Adipocyte (in vitro differentiated cells): ENCODE measurements at regions not wholly inside any gene's neighbourhood (a gene's known extent, or its start where the extent isn't known, plus 50 kb on each side); places are given as distances from the start of the nearest gene placed in this dataset.
A peak's percentile ranks its signal among the peaks of the same experiment; 100 is the strongest.

Experiments
- DNase-seq: peaks from one replicate; pipeline ENCODE4 v3.0.0-alpha.2; 2015; ENCODE audit warnings: low read depth
- H3K27me3 ChIP-seq: replicated peaks from 2 replicates; pipeline ENCODE4 v1.7.0; 2013; ENCODE audit warnings: mild to moderate bottlenecking, low read length, moderate library complexity; ENCODE audit not compliant: control insufficient read depth, insufficient read depth
- H3K36me3 ChIP-seq: 2 replicates; pipeline ENCODE4 v1.7.0; 2013; ENCODE audit warnings: low read length, mild to moderate bottlenecking, moderate library complexity; ENCODE audit not compliant: control insufficient read depth, insufficient read depth, severe bottlenecking
- H3K4me1 ChIP-seq: 2 replicates; pipeline ENCODE4 v1.7.0; 2013; ENCODE audit warnings: mild to moderate bottlenecking, low read length, moderate library complexity; ENCODE audit not compliant: control insufficient read depth, insufficient read depth
- H3K4me3 ChIP-seq: 2 replicates; pipeline ENCODE4 v1.7.0; 2013; ENCODE audit warnings: mild to moderate bottlenecking, low read length, moderate library complexity
- H3K9ac ChIP-seq: 2 replicates; pipeline ENCODE4 v1.7.0; 2013; ENCODE audit warnings: mild to moderate bottlenecking, low read length, moderate library complexity
- H3K9me3 ChIP-seq: 2 replicates; pipeline ENCODE4 v1.7.0; 2013; ENCODE audit warnings: mild to moderate bottlenecking, low read length, moderate library complexity; ENCODE audit not compliant: control insufficient read depth

GRCh38 chr16:8373676-8374431 lies 216.5 kb downstream of the TMEM114 start:
- no peaks in the 10 kb centered on the region for H3K36me3 ChIP-seq

GRCh38 chr16:8372141-8372540 lies 218.2 kb downstream of the TMEM114 start:
- Histone ChIP-seq H3K4me3 (no peak overlapping the region), H3K4me1 (no peaks in the 10 kb centered on the region), H3K27me3 (no peaks in the 10 kb centered on the region), H3K36me3 (no peaks in the 10 kb centered on the region), H3K9ac (no peak overlapping the region), H3K9me3 (peaks cover 2% of the 10 kb centered on the region)
- no peak for DNase-seq

More at GRCh38 chr16:8373676-8374431, 216.5 kb downstream of the TMEM114 start:
- Histone ChIP-seq H3K9ac (no peak overlapping the region), H3K9me3 (peaks cover 2% of the 10 kb centered on the region), H3K4me3 (no peak overlapping the region), H3K27me3 (no peaks in the 10 kb centered on the region), H3K4me1 (no peaks in the 10 kb centered on the region)
- no peak for DNase-seq

DNA sequence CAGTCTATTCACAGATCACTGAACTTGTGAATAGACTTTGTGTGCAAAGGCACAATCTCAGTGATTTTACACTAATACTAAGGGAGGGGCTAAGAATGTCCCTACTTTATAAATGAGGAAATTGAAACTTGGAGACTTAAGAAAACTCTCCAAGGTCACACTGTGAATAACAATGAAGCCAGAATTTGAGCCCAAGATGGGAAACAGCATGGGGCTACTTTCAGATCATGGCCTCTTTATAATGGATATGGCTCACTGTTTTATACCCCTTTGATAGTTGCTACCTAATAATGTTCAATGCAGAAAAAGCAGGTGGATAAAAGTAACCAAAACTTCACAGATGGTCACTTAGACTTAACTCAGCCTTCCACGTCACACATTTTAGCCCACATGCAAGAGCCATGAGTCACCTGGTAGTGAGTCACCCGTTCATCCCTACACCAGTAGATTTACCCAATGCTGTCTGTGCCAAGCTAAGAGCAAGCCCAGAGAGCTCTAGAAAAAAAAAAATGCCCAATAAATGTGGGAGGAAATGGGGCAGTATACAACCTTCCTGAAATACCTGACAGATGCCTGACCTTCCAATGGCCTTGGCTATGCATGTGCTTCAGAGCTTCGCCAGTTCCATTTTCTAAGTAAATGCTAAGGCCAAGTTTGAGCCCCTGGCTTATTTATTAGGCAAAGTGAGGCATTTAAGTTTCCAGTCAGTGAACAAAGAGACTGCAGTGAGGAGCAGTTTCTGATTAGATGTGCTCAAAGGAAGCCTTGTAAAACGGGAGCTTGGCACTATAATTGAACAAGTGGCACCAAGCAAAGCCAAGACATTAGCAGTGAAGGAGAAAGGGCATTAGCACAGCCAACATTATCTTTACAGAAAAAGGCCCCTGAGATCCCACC lies 219.7 kb downstream of the TMEM114 start:
- Histone ChIP-seq H3K4me3 (no peak overlapping the region), H3K27me3 (no peaks in the 10 kb centered on the region), H3K9ac (no peak overlapping the region), H3K4me1 (no peaks in the 10 kb centered on the region), H3K36me3 (no peaks in the 10 kb centered on the region), H3K9me3 (peaks cover 2% of the 10 kb centered on the region)
- no peak for DNase-seq

DNA sequence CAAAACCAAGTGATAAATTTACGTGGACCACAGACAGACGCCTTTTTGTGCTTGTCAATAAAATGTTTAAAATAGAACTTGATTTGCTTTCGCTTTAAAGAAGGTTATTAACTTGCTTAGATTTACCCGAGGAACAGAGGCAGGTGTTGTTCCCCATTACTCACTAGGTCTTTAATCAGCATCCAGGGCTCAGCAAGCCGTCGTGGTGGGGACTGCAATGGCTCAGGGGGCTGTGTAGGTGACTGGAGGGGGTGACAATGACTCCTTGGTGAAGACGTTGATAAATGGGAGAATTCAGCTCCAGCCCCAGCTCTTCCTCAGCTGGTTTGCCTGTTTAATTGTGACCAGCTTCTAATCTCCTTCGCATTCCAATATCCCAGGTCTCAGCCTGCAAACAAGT lies 231.4 kb downstream of the TMEM114 start:
- Histone ChIP-seq H3K9ac (no peak overlapping the region), H3K9me3 (no peaks in the 10 kb centered on the region), H3K36me3 (no peaks in the 10 kb centered on the region), H3K4me1 (no peaks in the 10 kb centered on the region), H3K4me3 (no peak overlapping the region), H3K27me3 (no peaks in the 10 kb centered on the region)
- DNase-seq, result no peak

DNA sequence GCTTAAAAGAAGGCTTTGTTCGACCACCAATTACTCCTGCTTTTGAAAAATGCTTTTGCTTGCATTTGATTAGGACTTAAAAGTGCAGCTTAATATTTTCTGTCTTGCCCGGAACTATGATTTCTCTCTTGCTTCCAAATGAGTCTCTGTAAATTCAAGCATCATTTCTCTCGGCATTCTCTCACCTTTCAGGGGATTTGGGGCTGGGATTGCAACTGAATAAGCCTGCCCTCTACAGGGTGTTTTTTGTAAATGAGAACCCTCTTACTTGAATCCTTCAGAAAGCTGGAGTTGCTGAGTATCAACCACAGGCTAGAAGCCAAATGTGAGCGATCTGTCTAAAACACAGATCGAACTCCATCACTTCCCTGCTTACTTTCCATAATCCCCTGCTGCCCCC lies 234.6 kb downstream of the TMEM114 start:
- Histone ChIP-seq H3K36me3 (no peaks in the 10 kb centered on the region), H3K9ac (no peak overlapping the region), H3K27me3 (no peaks in the 10 kb centered on the region), H3K9me3 (no peaks in the 10 kb centered on the region), H3K4me3 (no peak overlapping the region), H3K4me1 (no peaks in the 10 kb centered on the region)
- no peak for DNase-seq

- Histone ChIP-seq H3K9me3 (no peaks in the 10 kb centered on the region), H3K36me3 (no peaks in the 10 kb centered on the region), H3K4me1 (no peaks in the 10 kb centered on the region), H3K27me3 (no peaks in the 10 kb centered on the region), H3K4me3 (no peak overlapping the region), H3K9ac (no peak overlapping the region)
- peak; percentile 3 for DNase-seq
These were observed 244.0 kb downstream of the TMEM114 start for GRCh38 chr16:8346294-8346693.

DNA sequence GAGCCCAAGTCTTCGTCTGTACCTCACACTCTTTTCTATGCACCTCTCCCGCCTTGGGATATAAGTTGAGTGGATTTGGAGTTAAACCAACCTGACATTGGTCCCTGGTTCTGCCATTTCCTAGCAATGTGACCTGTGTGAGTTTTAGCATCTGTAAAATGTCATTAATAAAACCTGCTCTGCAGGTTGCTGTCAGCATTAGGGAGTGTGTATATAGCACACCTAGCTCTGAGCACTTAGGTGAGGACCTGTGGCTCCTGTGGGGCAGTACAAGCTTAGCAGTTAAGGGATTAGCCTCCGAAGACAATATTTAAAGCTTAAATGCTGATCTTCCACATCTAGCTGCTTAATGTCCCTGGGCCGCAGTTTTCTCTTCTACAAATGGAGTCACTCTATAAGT lies 248.0 kb downstream of the TMEM114 start:
- Histone ChIP-seq H3K36me3 (no peaks in the 10 kb centered on the region), H3K4me1 (no peaks in the 10 kb centered on the region), H3K4me3 (no peak overlapping the region), H3K27me3 (no peaks in the 10 kb centered on the region), H3K9ac (no peak overlapping the region), H3K9me3 (no peaks in the 10 kb centered on the region)
- DNase-seq, result no peak

DNA sequence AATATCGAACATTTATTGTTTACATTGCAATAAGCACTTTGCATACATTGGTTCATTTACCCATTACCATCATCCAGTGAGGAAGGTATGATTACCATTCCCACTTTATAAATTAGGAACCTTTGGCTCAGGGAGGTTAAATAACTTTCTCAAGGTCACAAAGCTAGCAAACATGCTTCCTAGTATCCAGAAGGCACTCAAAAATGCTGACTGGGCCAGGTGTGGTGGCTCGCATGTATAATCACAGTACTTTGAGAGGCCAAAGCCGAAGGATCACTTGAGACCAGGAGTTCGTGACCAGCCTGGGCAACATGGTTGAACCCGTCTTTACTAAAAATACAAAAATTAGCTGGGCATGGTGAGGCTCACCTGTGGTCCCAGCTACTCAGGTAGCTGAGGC lies 259.6 kb downstream of the TMEM114 start:
- Histone ChIP-seq H3K4me3 (no peak overlapping the region), H3K36me3 (no peaks in the 10 kb centered on the region), H3K4me1 (no peaks in the 10 kb centered on the region), H3K27me3 (no peaks in the 10 kb centered on the region), H3K9me3 (peaks cover 3% of the 10 kb centered on the region), H3K9ac (no peak overlapping the region)
- DNase-seq, result no peak

DNA sequence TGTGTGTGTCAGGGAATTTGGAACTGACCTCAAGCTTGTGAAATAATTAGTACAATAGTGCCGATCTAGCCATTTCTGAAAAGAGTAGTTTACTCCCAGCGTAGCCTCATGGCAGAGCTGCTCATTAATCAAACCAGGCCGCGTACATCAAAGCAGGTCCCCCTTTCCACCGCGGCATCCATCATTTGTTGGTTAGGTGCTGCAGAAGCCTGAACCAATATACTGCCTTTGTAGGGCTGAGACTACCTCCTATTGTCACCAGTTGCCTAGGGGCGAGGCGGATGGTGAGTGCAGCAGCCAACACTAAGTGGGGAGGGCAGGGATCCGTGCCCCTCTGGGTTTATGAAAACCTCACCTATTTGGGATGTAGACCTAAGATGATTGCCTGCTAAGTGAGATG lies 264.1 kb downstream of the TMEM114 start:
- no peaks in the 10 kb centered on the region for H3K36me3 ChIP-seq
- H3K27me3 ChIP-seq, result no peaks in the 10 kb centered on the region
- H3K4me3 ChIP-seq, result no peak overlapping the region
- no peak overlapping the region for H3K9ac ChIP-seq
- DNase-seq, result no peak
- no peaks in the 10 kb centered on the region for H3K4me1 ChIP-seq
- peaks cover 3% of the 10 kb centered on the region for H3K9me3 ChIP-seq

DNA sequence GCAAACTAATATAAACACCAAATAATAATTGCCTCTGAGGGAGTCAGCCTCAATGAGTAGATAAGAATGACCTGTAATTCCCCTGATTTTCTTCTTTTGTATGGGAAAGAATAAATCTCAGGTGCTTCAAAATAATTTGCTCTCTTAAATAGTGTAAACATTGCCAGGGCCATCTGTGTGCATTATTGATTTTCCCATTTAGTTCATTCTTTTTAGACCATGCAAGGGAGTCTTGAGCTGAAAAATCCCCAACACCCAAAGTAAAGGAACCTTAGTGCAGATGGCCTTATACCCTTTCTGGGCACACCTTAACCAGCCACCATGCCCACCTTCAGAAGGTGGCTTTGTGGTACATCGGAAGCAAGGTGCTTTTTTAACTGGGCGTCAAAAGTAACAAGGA lies 267.2 kb downstream of the TMEM114 start:
- Histone ChIP-seq H3K9me3 (peaks cover 3% of the 10 kb centered on the region), H3K36me3 (no peaks in the 10 kb centered on the region), H3K27me3 (no peaks in the 10 kb centered on the region), H3K4me3 (no peak overlapping the region), H3K4me1 (no peaks in the 10 kb centered on the region), H3K9ac (no peak overlapping the region)
- no peak for DNase-seq

DNA sequence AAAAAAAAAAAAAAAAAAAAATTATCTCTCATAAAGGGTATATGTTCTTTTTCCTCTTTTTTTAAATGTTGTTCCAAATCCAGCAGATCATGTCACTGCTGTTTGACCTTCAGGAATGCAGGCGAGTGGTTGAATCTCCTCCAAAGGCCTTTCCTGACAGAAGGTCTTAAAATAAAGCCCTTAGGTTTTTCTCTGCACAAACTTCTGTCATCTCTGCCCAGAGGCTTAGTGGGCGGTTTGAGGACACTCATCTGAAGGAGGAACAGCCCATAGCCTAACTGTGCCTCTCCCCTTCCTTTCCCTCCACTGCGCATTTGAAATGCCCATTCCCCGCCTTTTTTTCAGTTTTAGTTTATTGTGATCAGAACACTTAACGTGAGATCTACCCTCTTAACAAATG lies 270.2 kb downstream of the TMEM114 start:
- no peak for DNase-seq
- Histone ChIP-seq H3K4me3 (no peak overlapping the region), H3K27me3 (no peaks in the 10 kb centered on the region), H3K9ac (no peak overlapping the region), H3K4me1 (no peaks in the 10 kb centered on the region), H3K36me3 (no peaks in the 10 kb centered on the region), H3K9me3 (no peaks in the 10 kb centered on the region)
